ENCODE measurements at regions not wholly inside any gene's neighbourhood (a gene's known extent, or its start where the extent isn't known, plus 50 kb on each side); places are given as distances from the start of the nearest gene placed in this dataset.
"Not testable (repeated sequence)": the region's sequence is repeated elsewhere in the genome, so short reads cannot be mapped to it uniquely, and the experiment has no call there.

- Histone ChIP-seq H3K4me3 (no peak overlapping the region), H3K36me3 (no peaks in the 10 kb centered on the region), H3K9me3 (no peaks in the 10 kb centered on the region), H3K27me3 (no peaks in the 10 kb centered on the region)
- no peak for DNase-seq
Measured at GRCh38 chr18:59848002-59848401, 51.8 kb upstream of the PMAIP1 start.

DNA sequence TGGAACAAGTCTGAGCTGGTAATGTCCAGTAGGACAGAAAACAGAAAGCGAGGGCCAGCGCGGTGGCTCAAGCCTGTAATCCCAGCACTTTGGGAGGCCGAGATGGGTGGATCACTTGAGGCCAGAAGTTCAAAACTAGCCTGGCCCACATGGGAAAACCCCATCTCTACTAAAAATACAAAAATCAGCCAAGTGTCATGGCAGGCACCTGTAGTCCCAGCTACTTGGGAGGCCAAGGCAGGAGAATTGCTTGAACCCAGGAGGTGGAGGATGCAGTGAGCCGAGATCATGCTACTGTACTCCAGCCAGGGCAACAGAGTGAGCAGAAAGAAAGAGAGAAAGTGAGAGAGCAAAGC, 52.3 kb upstream of the PMAIP1 start:
- not testable (repeated sequence) for H3K4me3 ChIP-seq, H3K27me3 ChIP-seq, H3K9me3 ChIP-seq, H3K36me3 ChIP-seq
- peak; percentile 3 for DNase-seq

DNA sequence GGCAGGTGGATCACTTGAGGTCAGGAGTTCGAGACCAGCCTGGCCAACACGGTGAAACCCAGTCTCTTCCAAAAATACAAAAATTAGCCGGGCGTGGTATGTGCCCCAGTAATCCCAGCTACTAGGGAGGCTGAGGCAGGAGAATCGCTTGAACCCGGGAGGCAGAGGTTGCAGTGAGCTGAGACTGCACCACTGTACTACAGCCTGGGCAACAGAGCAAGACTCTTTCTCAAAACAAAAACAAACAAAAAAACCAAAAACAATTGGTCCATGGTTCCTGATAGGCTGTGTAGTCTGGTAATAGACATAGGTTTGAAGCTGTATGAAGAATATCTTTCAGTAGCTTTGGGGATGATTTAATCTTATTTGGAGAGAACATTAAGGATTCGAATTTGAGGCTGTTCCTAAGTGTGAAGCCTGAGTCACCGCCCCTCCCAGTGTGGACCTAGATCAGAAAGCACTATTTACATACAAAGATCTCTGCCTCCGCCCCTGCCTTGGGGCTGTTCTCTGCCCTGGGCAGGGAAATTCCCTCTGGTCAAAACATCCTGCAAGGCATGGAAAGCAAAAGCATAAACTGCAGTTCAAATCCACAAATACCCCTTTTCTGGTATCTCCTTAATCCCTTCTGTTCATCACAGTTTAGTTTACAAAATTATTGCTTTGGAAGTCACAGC, 52.8 kb upstream of the PMAIP1 start:
- peak; percentile 63 for DNase-seq
- no peak overlapping the region for H3K4me3 ChIP-seq

GRCh38 chr18:59842947-59843346, 56.8 kb upstream of the PMAIP1 start:
- DNase-seq, result no peak
- no peaks in the 10 kb centered on the region for H3K9me3 ChIP-seq
- no peaks in the 10 kb centered on the region for H3K36me3 ChIP-seq
- no peaks in the 10 kb centered on the region for H3K27me3 ChIP-seq
- no peak overlapping the region for H3K4me3 ChIP-seq

More for the DNA sequence above, 52.8 kb upstream of the PMAIP1 start:
- H3K36me3 ChIP-seq, result no peaks in the 10 kb centered on the region
- no peaks in the 10 kb centered on the region for H3K9me3 ChIP-seq
- H3K27me3 ChIP-seq, result no peaks in the 10 kb centered on the region

DNA sequence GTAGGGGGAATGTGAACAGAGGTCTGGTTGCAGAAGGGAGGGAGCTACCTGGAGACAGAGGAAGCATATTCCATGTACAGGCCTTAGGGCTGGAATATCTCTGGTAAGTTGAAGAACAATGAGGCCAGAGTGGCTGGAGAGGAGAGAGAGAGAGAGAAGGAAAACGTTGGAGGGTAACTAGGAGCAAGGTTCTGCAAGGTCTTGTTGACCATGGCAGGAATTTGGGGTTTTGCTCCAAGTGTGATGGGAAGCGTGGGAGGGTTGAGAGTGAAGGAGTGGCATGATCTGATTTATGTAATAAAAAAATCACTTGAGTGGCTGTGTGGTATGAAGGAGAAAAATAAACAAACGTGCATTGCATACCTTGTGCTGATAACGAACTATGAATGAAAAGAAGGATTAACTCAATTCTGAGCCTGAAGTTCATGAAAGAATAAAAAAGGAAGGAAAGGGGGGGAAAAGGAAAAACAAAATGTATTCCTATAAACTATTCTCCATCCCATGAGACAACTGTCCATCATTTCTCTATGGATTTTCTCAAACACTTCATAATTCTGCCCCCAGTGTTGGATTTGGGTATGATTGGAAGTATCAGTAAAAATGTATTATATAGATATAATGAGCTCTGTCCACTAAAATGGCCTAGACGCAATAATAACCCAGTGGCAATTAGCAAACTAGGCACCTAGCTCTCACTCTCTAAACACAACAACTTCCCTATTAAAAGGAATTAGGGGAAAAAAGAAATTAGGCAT, 59.7 kb upstream of the PMAIP1 start:
- H3K27me3 ChIP-seq, result no peaks in the 10 kb centered on the region
- H3K36me3 ChIP-seq, result no peaks in the 10 kb centered on the region
- no peaks in the 10 kb centered on the region for H3K9me3 ChIP-seq
- H3K4me3 ChIP-seq, result no peak overlapping the region
- DNase-seq, result no peak

GRCh38 chr18:59839246-59839645, 60.5 kb upstream of the PMAIP1 start:
- no peaks in the 10 kb centered on the region for H3K27me3 ChIP-seq

GRCh38 chr18:59837586-59837985, 62.2 kb upstream of the PMAIP1 start:
- no peaks in the 10 kb centered on the region for H3K9me3 ChIP-seq
- H3K27me3 ChIP-seq, result no peaks in the 10 kb centered on the region
- H3K4me3 ChIP-seq, result no peak overlapping the region
- no peaks in the 10 kb centered on the region for H3K36me3 ChIP-seq
- DNase-seq, result peak; percentile 14

More at GRCh38 chr18:59839246-59839645, 60.5 kb upstream of the PMAIP1 start:
- H3K4me3 ChIP-seq, result no peak overlapping the region
- H3K9me3 ChIP-seq, result no peaks in the 10 kb centered on the region
- DNase-seq, result no peak
- no peaks in the 10 kb centered on the region for H3K36me3 ChIP-seq

DNA sequence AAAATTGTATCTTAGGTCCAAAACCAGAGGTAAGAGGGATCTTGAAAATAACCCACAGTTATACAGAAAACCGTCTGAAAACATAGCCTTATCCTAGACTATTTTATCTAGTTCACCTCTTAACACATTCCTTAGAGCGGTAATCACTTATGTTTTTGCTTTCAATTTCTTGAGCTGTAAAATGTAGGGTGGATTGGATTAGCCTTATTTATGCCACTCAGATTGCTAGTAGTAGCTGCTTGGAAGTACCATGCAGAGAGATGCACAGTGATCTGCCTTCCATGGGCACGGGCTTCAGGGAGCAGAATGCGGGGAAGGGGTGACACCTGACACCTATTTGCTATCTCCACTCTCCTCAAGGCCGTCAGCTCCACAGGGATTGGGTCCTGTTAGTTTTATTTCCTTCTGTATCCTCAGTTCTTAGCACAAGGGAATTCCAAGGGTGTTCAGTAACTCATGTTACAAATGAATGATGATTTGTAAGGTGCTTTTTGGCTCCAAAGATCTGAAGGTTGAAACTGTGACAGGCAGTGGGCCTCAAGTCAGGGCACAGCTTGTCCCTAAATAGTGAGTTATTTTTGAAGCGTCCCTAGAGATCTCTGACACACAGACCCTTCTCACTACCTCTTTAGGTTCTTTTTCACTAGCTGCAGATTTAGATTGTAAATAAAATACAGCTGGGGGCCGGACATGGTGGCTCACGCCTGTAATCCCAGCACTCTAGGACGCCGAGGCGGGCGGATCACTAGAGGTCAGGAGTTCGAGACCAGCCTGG, 64.0 kb upstream of the PMAIP1 start:
- Histone ChIP-seq H3K36me3 (no peaks in the 10 kb centered on the region), H3K9me3 (no peaks in the 10 kb centered on the region), H3K27me3 (no peaks in the 10 kb centered on the region), H3K4me3 (no peak overlapping the region)
- DNase-seq, result no peak

DNA sequence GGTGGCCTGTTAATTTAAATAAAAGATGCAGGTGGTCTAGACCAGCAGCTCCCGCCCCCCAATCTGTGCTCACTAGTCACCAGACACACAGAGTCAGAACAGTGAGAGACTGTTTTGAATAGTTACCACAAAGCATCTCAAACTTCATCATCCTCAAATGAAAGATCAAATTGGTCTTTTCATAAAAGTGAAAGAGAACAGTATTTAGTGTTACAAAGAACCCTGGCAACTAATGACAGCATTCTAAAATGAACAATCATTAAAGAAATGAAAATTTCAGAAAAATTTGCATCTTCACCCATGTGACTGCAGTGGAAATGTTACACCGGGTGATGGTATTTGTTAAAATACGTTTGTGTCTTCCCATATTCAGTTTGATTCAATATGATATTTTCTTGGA, 65.5 kb upstream of the PMAIP1 start:
- Histone ChIP-seq H3K27me3 (no peaks in the 10 kb centered on the region), H3K36me3 (no peaks in the 10 kb centered on the region), H3K9me3 (no peaks in the 10 kb centered on the region), H3K4me3 (no peak overlapping the region)
- no peak for DNase-seq

DNA sequence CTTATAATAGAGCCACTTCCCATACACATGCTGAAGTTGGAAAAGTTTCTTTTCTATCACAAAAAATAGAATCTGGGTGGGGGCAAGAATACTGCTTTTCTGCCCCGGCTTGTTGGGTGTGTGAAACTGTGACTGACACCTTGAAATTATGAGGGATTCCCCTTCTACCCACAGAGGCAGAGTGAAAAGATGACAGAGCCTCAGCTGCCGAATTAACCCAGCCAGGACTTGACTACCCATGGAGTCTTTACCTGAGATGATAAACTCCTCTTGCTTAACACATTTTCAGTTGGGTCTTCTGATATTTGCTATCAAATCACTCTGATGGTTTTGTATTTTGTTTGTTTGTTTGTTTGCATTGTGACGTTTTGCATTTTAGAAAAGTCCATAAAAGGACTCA, 66.0 kb upstream of the PMAIP1 start:
- H3K4me3 ChIP-seq, result no peak overlapping the region
- no peaks in the 10 kb centered on the region for H3K36me3 ChIP-seq
- DNase-seq, result no peak
- no peaks in the 10 kb centered on the region for H3K9me3 ChIP-seq
- H3K27me3 ChIP-seq, result no peaks in the 10 kb centered on the region

- peak; percentile 54 for DNase-seq
- H3K36me3 ChIP-seq, result no peaks in the 10 kb centered on the region
- no peak overlapping the region for H3K4me3 ChIP-seq
- no peaks in the 10 kb centered on the region for H3K9me3 ChIP-seq
- H3K27me3 ChIP-seq, result no peaks in the 10 kb centered on the region
Measured at GRCh38 chr18:59823596-59824195, 76.1 kb upstream of the PMAIP1 start.

GRCh38 chr18:59822612-59823550, 76.9 kb upstream of the PMAIP1 start:
- no peak for DNase-seq

DNA sequence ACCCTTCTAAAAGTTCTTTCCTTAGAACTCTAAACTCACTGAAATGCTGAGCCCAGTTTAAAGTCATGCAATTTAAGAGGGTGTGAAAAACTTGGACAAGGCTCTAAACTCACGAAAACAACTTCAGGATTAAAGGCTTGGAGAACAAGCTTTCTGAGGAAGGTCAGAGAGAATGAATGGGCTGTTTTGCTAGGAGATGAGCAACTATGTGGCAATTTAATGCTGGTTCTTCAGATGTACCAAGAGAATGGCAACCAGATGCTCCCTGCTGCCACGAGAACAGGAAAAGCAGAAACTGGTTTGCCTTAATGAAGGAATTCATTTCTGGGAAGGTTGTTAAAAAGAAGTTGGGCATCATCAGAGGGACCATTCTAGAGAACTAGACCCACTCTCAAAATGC, 77.8 kb upstream of the PMAIP1 start:
- Histone ChIP-seq H3K27me3 (no peaks in the 10 kb centered on the region), H3K4me3 (no peak overlapping the region), H3K36me3 (no peaks in the 10 kb centered on the region), H3K9me3 (no peaks in the 10 kb centered on the region)
- DNase-seq, result no peak

More at GRCh38 chr18:59822612-59823550, 76.9 kb upstream of the PMAIP1 start:
- Histone ChIP-seq H3K36me3 (no peaks in the 10 kb centered on the region), H3K4me3 (no peak overlapping the region), H3K9me3 (no peaks in the 10 kb centered on the region), H3K27me3 (no peaks in the 10 kb centered on the region)

GRCh38 chr18:59820663-59821062, 79.1 kb upstream of the PMAIP1 start:
- H3K4me3 ChIP-seq, result no peak overlapping the region
- H3K36me3 ChIP-seq, result no peaks in the 10 kb centered on the region
- H3K27me3 ChIP-seq, result no peaks in the 10 kb centered on the region
- DNase-seq, result no peak
- no peaks in the 10 kb centered on the region for H3K9me3 ChIP-seq

- no peak for DNase-seq
- Histone ChIP-seq H3K4me3 (no peak overlapping the region), H3K36me3 (no peaks in the 10 kb centered on the region), H3K27me3 (no peaks in the 10 kb centered on the region), H3K9me3 (no peaks in the 10 kb centered on the region)
Measured at GRCh38 chr18:59818769-59819168, 81.0 kb upstream of the PMAIP1 start.

GRCh38 chr18:59814891-59815290, 84.9 kb upstream of the PMAIP1 start:
- no peaks in the 10 kb centered on the region for H3K9me3 ChIP-seq
- DNase-seq, result no peak
- no peaks in the 10 kb centered on the region for H3K36me3 ChIP-seq
- no peaks in the 10 kb centered on the region for H3K27me3 ChIP-seq
- H3K4me3 ChIP-seq, result no peak overlapping the region
